ENCODE measurements at regions not wholly inside any gene's neighbourhood (a gene's known extent, or its start where the extent isn't known, plus 50 kb on each side); places are given as distances from the start of the nearest gene placed in this dataset.

DNA sequence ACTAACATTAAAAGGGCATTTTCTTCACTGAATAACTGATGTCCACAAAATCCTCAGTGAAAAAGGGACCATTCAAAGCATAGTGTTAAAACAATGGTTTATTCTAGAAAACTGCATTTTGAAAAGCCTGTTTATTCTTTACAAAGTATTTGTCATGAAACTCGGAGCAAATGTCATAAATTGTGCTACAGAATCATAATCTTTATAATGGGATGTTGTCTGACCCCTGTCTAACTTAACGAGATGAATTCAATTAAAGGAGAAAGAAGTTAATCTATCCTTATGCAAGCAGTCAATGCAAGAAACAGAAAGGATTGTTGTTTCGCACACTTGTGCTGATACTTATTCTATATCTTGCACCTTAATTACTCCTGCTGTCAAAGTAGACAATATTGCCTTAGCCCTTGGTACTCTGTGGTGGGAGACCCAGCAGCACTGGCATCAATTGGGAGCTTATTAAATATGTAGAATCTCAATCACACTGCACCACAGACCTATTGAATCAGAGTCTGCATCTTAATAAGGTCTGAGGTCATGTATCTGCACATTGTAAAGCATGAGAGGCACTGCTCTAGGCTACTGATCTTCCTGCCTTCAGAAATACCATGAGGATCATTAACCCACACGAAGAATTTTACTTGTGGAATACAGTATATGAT lies 708.3 kb downstream of the HDGFL1 start:
- no peak overlapping the region for H3K27ac Mint-ChIP-seq
- H3K9me3 Mint-ChIP-seq (ENCODE audit: low read depth): no peaks in the 10 kb centered on the region
- no peak for DNase-seq (ENCODE audit: low spot score, unreplicated experiment)
- no peaks in the 10 kb centered on the region for H3K36me3 Mint-ChIP-seq (ENCODE audit: insufficient read depth)
- H3K4me3 Mint-ChIP-seq (ENCODE audit: low read depth): no peak overlapping the region
- H3K4me1 Mint-ChIP-seq (ENCODE audit: low read depth): no peaks in the 10 kb centered on the region
- H3K27me3 Mint-ChIP-seq: no peaks in the 10 kb centered on the region
- TF ChIP-seq CTCF (IDR thresholded peaks at IDR 0.05; ENCODE audit: unreplicated experiment): no peak

GRCh38 chr6:23278180-23278532 lies 708.8 kb downstream of the HDGFL1 start:
- no peak overlapping the region for H3K27ac Mint-ChIP-seq
- H3K36me3 Mint-ChIP-seq (ENCODE audit: insufficient read depth): no peaks in the 10 kb centered on the region
- no peak for DNase-seq (ENCODE audit: low spot score, unreplicated experiment)
- H3K4me3 Mint-ChIP-seq (ENCODE audit: low read depth): no peak overlapping the region
- no peaks in the 10 kb centered on the region for H3K4me1 Mint-ChIP-seq (ENCODE audit: low read depth)
- TF ChIP-seq CTCF (IDR thresholded peaks at IDR 0.05; ENCODE audit: unreplicated experiment): no peak
- H3K9me3 Mint-ChIP-seq (ENCODE audit: low read depth): no peaks in the 10 kb centered on the region
- H3K27me3 Mint-ChIP-seq: no peaks in the 10 kb centered on the region

DNA sequence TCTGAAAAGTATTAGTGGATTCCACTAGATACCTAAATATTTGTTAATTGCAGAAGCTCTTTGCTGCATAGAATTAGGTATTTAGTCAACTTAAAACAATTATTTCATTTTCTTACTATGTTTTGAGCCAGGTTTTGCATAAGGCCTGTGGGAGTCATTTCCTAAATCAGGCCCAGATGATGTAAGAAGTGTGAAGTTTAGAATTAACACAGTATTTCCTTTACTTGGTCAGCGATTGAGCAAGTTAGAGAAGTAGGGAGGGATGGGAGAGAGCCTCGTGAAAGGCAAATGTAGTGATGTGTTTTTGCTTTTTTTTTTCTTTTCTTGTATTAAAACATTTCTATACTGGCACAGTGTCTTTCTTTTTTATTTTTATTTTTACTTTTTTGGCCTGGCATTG lies 711.1 kb downstream of the HDGFL1 start:
- no peak overlapping the region for H3K4me3 Mint-ChIP-seq (ENCODE audit: low read depth)
- no peaks in the 10 kb centered on the region for H3K27me3 Mint-ChIP-seq
- no peak overlapping the region for H3K27ac Mint-ChIP-seq
- no peak for DNase-seq (ENCODE audit: low spot score, unreplicated experiment)
- no peaks in the 10 kb centered on the region for H3K4me1 Mint-ChIP-seq (ENCODE audit: low read depth)
- H3K9me3 Mint-ChIP-seq (ENCODE audit: low read depth): no peaks in the 10 kb centered on the region
- H3K36me3 Mint-ChIP-seq (ENCODE audit: insufficient read depth): no peaks in the 10 kb centered on the region
- TF ChIP-seq CTCF (IDR thresholded peaks at IDR 0.05; ENCODE audit: unreplicated experiment): no peak

DNA sequence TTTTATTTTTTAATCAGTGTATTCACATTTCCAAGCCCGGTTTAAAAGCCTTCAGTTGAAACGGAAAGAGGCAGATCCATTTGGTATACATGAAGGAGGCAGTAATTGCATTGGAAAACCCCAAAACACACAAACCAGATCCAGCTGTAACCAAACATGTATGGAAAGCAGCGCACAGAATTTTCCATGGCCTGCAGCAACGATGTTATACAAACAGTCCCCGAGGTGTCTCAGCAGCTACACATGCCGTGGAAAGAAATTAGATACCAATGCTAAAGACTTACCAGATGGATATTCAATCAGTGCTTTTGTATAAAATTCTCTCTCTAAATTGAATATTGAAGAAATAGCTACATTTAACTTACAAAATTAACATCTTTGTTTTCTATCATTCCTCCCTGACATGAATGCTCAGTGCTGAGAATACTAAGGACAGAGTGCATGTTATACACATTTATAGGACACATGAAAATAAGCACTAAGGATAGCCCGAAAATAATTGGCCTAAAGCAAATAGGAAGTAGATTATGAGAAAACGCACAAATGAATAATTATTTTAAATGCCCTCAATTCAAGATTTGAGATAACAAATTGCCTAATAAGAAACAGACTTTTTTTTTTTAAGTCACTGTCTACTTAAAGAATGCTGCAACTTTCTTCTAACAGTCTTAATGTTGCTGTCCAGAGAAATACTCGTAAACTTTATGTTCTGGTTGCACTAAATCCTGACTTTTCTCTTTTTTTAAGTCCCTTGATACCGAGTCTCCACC lies 713.1 kb downstream of the HDGFL1 start:
- TF ChIP-seq CTCF (IDR thresholded peaks at IDR 0.05; ENCODE audit: unreplicated experiment): no peak
- peaks cover 4% of the 10 kb centered on the region for H3K9me3 Mint-ChIP-seq (ENCODE audit: low read depth)
- H3K27me3 Mint-ChIP-seq: no peaks in the 10 kb centered on the region
- no peaks in the 10 kb centered on the region for H3K36me3 Mint-ChIP-seq (ENCODE audit: insufficient read depth)
- no peak overlapping the region for H3K27ac Mint-ChIP-seq
- no peak for DNase-seq (ENCODE audit: low spot score, unreplicated experiment)
- H3K4me1 Mint-ChIP-seq (ENCODE audit: low read depth): no peaks in the 10 kb centered on the region
- H3K4me3 Mint-ChIP-seq (ENCODE audit: low read depth): no peak overlapping the region

GRCh38 chr6:23293653-23294052 lies 724.3 kb downstream of the HDGFL1 start:
- no peaks in the 10 kb centered on the region for H3K27me3 Mint-ChIP-seq
- H3K4me1 Mint-ChIP-seq (ENCODE audit: low read depth): peaks cover 3% of the 10 kb centered on the region
- no peak overlapping the region for H3K4me3 Mint-ChIP-seq (ENCODE audit: low read depth)
- no peak overlapping the region for H3K27ac Mint-ChIP-seq
- H3K9me3 Mint-ChIP-seq (ENCODE audit: low read depth): peaks cover 4% of the 10 kb centered on the region
- no peak for TF ChIP-seq CTCF (IDR thresholded peaks at IDR 0.05; ENCODE audit: unreplicated experiment)
- DNase-seq (ENCODE audit: low spot score, unreplicated experiment): no peak
- H3K36me3 Mint-ChIP-seq (ENCODE audit: insufficient read depth): no peaks in the 10 kb centered on the region

Measured in progenitor cell of endocrine pancreas (in vitro differentiated cells).